Panc1 (cell line): ENCODE measurements at regions not wholly inside any gene's neighbourhood (a gene's known extent, or its start where the extent isn't known, plus 50 kb on each side); places are given as distances from the start of the nearest gene placed in this dataset.

ENCODE experiments used
- ATAC-seq: fragments of 200-7000 bp; cut with Tn5 transposase; 2 replicates; pipeline ENCODE4 v1.9.1; 2020; ENCODE audit warnings: mild to moderate bottlenecking, moderate library complexity
- BruUV-seq: library from RNA; stranded (reverse); fragments of 400-500 nt; replicated peaks from 2 replicates; lab custom pipeline; 2021; lab: Mats Ljungman, UMichigan
- CTCF ChIA-PET: fragments of 300-600 bp; sonication (Branson Sonifier 250); formaldehyde crosslinking; loops from one replicate; lab custom pipeline; 2022; ENCODE audit warnings: antibody characterized with exemption; lab: Charles Lee
- POLR2A ChIA-PET: fragments of 300-600 bp; sonication (Branson Sonifier 250); formaldehyde crosslinking; loops from one replicate; lab custom pipeline; 2022; ENCODE audit warnings: antibody characterized with exemption; lab: Charles Lee
- DNase-seq: peaks from one replicate; pipeline ENCODE4 v3.0.0-alpha.2; 2010; ENCODE audit warnings: low read depth, low spot score
- H3K27ac ChIP-seq: 2 replicates; pipeline ENCODE4 v1.5.1; 2011; ENCODE audit warnings: mild to moderate bottlenecking, low read length, inconsistent platforms
- H3K27me3 ChIP-seq: fragments of 200-500 bp; sonication (Bioruptor generic); 2 replicates; pipeline ENCODE4 v1.6.0; 2014; ENCODE audit warnings: low read length, inconsistent platforms; ENCODE audit not compliant: control insufficient read depth, insufficient read depth
- H3K36me3 ChIP-seq: fragments of 200-500 bp; sonication (Bioruptor generic); 2 replicates; pipeline ENCODE4 v1.5.1; 2014; ENCODE audit warnings: inconsistent platforms, mild to moderate bottlenecking, low read length, moderate library complexity; ENCODE audit not compliant: control insufficient read depth, insufficient read depth
- H3K4me1 ChIP-seq: 2 replicates; pipeline ENCODE4 v1.5.1; 2011; ENCODE audit warnings: inconsistent platforms, mild to moderate bottlenecking, low read length, moderate library complexity; ENCODE audit not compliant: control insufficient read depth, insufficient read depth
- H3K4me3 ChIP-seq, 2 experiments: 2 replicates each; pipeline ENCODE4 v1.5.1; 2011 to 2012; ENCODE audit warnings: low read depth in 2 of 2, low read length in 2 of 2, mild to moderate bottlenecking in 2 of 2, inconsistent platforms in 1 of 2, moderate library complexity in 1 of 2
- H3K9me3 ChIP-seq: fragments of 200-500 bp; sonication (Bioruptor generic); 2 replicates; pipeline ENCODE4 v1.5.1; 2014; ENCODE audit warnings: low read depth, mild to moderate bottlenecking, inconsistent platforms, low read length, moderate library complexity; ENCODE audit not compliant: control insufficient read depth, insufficient read depth
- CTCF ChIP-seq: fragments of 450-650 bp; IDR thresholded peaks from 2 replicates; pipeline ENCODE4 v1.5.1; 2017; ENCODE audit warnings: mild to moderate bottlenecking
- POLR2AphosphoS5 ChIP-seq: IDR thresholded peaks from 2 replicates; pipeline ENCODE4 v1.6.1; 2012; ENCODE audit warnings: mild to moderate bottlenecking, low read depth, low read length, moderate library complexity
- REST ChIP-seq, 2 experiments: IDR thresholded peaks; 2 replicates each; pipeline ENCODE4 v1.6.1; 2011 to 2012; ENCODE audit warnings: low read depth in 2 of 2, control low read depth in 1 of 2, low read length in 1 of 2, mild to moderate bottlenecking in 1 of 2, moderate library complexity in 1 of 2; ENCODE audit not compliant: insufficient read depth in 1 of 2
- SIN3A ChIP-seq: IDR thresholded peaks from 2 replicates; pipeline ENCODE4 v1.6.1; 2012; ENCODE audit warnings: low read depth, mild to moderate bottlenecking, low read length, moderate library complexity, borderline replicate concordance; ENCODE audit not compliant: insufficient read depth
- TCF7L2 ChIP-seq: IDR thresholded peaks from 2 replicates; pipeline ENCODE4 v1.6.1; 2011; ENCODE audit warnings: mild to moderate bottlenecking, low read depth, low read length, inconsistent platforms
- in situ Hi-C: cut with HindIII; loops from 2 replicates; pipeline ENCODE4 v1.10.0; 2016; ENCODE audit warnings: low sequenced_read_pairs, low pct_unique_long_range_greater_than_20kb
- intact Hi-C: fragments of 100-400 bp; cut with micrococcal nuclease; formaldehyde crosslinking; loops from one replicate; pipeline ENCODE4 v1.10.0; 2022; ENCODE audit not compliant: unreplicated experiment

DNA sequence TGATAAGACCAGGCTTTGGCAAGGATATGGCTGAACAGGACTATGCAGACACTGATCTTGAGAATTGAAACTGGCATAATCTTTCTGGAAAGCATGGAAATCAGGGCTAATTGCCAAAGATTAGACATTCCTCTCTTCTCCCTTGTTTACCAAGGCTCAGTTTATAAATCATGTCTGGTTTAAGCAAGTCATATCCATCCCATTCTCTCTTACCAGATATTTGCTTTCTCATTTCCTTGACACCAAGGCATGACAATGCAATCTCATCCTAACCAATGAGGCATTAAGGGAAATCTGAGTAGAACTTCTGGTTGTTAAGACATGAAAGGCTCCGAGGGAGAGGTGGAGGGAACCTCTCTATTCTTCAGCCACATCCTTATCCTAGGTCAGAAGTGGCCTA lies 110.3 kb upstream of the CEP85L start:
- no peaks in the 10 kb centered on the region for H3K4me1 ChIP-seq
- no peak overlapping the region for H3K27ac ChIP-seq
- DNase-seq: no peak
- H3K4me3 ChIP-seq: no peak overlapping the region
- intact Hi-C loops (no loop called here), in situ Hi-C loops (no loop called here)
- POLR2A ChIA-PET: no interaction called here
- peaks cover 16% of the 10 kb centered on the region for H3K27me3 ChIP-seq
- TF ChIP-seq REST (IDR thresholded peaks at IDR 0.05; ENCODE audit: insufficient read depth in 1 of 2, low read depth in 2 of 2, low read length in 1 of 2): no peak
- TF ChIP-seq CTCF: no peak
- no peak for TF ChIP-seq SIN3A
- no peak for TF ChIP-seq TCF7L2
- no peak for TF ChIP-seq POLR2AphosphoS5
- H3K36me3 ChIP-seq: no peaks in the 10 kb centered on the region
- no peak for ATAC-seq
- no TSS peak for BruUV-seq
- CTCF ChIA-PET: no interaction called here
- no peaks in the 10 kb centered on the region for H3K9me3 ChIP-seq

DNA sequence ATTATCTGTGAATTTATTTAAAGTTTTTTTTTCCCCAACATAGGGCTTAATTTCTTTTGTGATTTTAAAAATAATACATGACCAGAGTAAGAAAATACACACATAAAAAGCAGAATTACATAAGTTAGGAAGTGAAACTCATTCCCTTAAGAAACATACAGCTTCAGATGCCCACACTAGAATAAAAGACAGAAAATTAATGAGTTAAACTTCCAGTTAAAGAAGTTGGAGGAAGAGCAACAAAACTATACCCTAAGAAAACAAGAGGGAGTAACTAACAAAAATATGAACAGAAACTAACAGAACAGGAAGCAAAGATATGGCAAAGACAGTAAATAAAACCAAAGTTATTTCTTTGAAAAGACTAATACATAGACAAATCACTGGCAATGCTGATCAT lies 107.6 kb upstream of the CEP85L start:
- Histone ChIP-seq H3K4me3 (no peak overlapping the region), H3K9me3 (no peaks in the 10 kb centered on the region), H3K4me1 (no peaks in the 10 kb centered on the region), H3K27me3 (peaks cover 16% of the 10 kb centered on the region), H3K36me3 (no peaks in the 10 kb centered on the region), H3K27ac (no peak overlapping the region)
- POLR2A ChIA-PET: no interaction called here
- in situ Hi-C loops (no loop called here), intact Hi-C loops (no loop called here)
- CTCF ChIA-PET: no interaction called here
- no TSS peak for BruUV-seq
- TF ChIP-seq SIN3A: no peak
- TF ChIP-seq CTCF: no peak
- DNase-seq (no peak), ATAC-seq (no peak)
